ENCODE measurements at regions not wholly inside any gene's neighbourhood (a gene's known extent, or its start where the extent isn't known, plus 50 kb on each side); places are given as distances from the start of the nearest gene placed in this dataset.

- Histone ChIP-seq H3K4me1 (ENCODE audit: insufficient read depth, low read length, poor library complexity, severe bottlenecking) (no peaks in the 10 kb centered on the region), H3K4me3 (ENCODE audit: low read length, poor library complexity, severe bottlenecking) (no peak overlapping the region), H2AFZ (ENCODE audit: low read length) (no peak overlapping the region), H3K9ac (ENCODE audit: low read depth, low read length, poor library complexity, severe bottlenecking) (no peak overlapping the region), H3K36me3 (ENCODE audit: insufficient read depth, low read length) (no peaks in the 10 kb centered on the region), H3K9me3 (ENCODE audit: insufficient read depth, low read depth, low read length) (no peaks in the 10 kb centered on the region), H3K27me3 (ENCODE audit: insufficient read depth, low read length, poor library complexity, severe bottlenecking) (no peaks in the 10 kb centered on the region), H4K20me1 (ENCODE audit: insufficient read depth, low read length, poor library complexity, severe bottlenecking) (no peaks in the 10 kb centered on the region), H3K79me2 (ENCODE audit: insufficient read depth, low read length) (no peaks in the 10 kb centered on the region), H3K9me2 (replicated peaks; ENCODE audit: low read depth, low read length) (no peaks in the 10 kb centered on the region), H3K4me2 (ENCODE audit: low read depth, low read length, poor library complexity, severe bottlenecking) (no peak overlapping the region), H3F3A (ENCODE audit: low read depth) (no peaks in the 10 kb centered on the region)
- TF ChIP-seq EZH2phosphoT487 (IDR thresholded peaks at IDR 0.05; ENCODE audit: borderline replicate concordance) (no peak), CTCF (conservative IDR thresholded peaks at IDR 0.05; ENCODE audit: low read length) (no peak)
Observed at GRCh38 chr3:162547321-162547720, 1050.7 kb downstream of the OTOL1 start.

GRCh38 chr3:162555761-162556160 is 1059.2 kb downstream of the OTOL1 start:
- Histone ChIP-seq H3K79me2 (ENCODE audit: insufficient read depth, low read length) (no peaks in the 10 kb centered on the region), H3K9ac (ENCODE audit: low read depth, low read length, poor library complexity, severe bottlenecking) (no peak overlapping the region), H3F3A (ENCODE audit: low read depth) (no peaks in the 10 kb centered on the region), H3K9me3 (ENCODE audit: insufficient read depth, low read depth, low read length) (no peaks in the 10 kb centered on the region), H3K36me3 (ENCODE audit: insufficient read depth, low read length) (no peaks in the 10 kb centered on the region), H3K4me1 (ENCODE audit: insufficient read depth, low read length, poor library complexity, severe bottlenecking) (no peaks in the 10 kb centered on the region), H3K4me3 (ENCODE audit: low read length, poor library complexity, severe bottlenecking) (no peak overlapping the region), H2AFZ (ENCODE audit: low read length) (no peak overlapping the region), H3K9me2 (replicated peaks; ENCODE audit: low read depth, low read length) (no peaks in the 10 kb centered on the region), H4K20me1 (ENCODE audit: insufficient read depth, low read length, poor library complexity, severe bottlenecking) (no peaks in the 10 kb centered on the region), H3K27me3 (ENCODE audit: insufficient read depth, low read length, poor library complexity, severe bottlenecking) (no peaks in the 10 kb centered on the region), H3K4me2 (ENCODE audit: low read depth, low read length, poor library complexity, severe bottlenecking) (no peak overlapping the region)
- TF ChIP-seq CTCF (conservative IDR thresholded peaks at IDR 0.05; ENCODE audit: low read length): no peak
- TF ChIP-seq EZH2phosphoT487 (IDR thresholded peaks at IDR 0.05; ENCODE audit: borderline replicate concordance): no peak

- Histone ChIP-seq H3K36me3 (ENCODE audit: insufficient read depth, low read length) (no peaks in the 10 kb centered on the region), H3F3A (ENCODE audit: low read depth) (no peaks in the 10 kb centered on the region), H3K4me2 (ENCODE audit: low read depth, low read length, poor library complexity, severe bottlenecking) (no peak overlapping the region), H3K4me1 (ENCODE audit: insufficient read depth, low read length, poor library complexity, severe bottlenecking) (no peaks in the 10 kb centered on the region), H3K9me3 (ENCODE audit: insufficient read depth, low read depth, low read length) (no peaks in the 10 kb centered on the region), H4K20me1 (ENCODE audit: insufficient read depth, low read length, poor library complexity, severe bottlenecking) (no peaks in the 10 kb centered on the region), H2AFZ (ENCODE audit: low read length) (no peak overlapping the region), H3K9me2 (replicated peaks; ENCODE audit: low read depth, low read length) (no peaks in the 10 kb centered on the region), H3K4me3 (ENCODE audit: low read length, poor library complexity, severe bottlenecking) (no peak overlapping the region), H3K9ac (ENCODE audit: low read depth, low read length, poor library complexity, severe bottlenecking) (no peak overlapping the region), H3K79me2 (ENCODE audit: insufficient read depth, low read length) (no peaks in the 10 kb centered on the region), H3K27me3 (ENCODE audit: insufficient read depth, low read length, poor library complexity, severe bottlenecking) (no peaks in the 10 kb centered on the region)
- TF ChIP-seq EZH2phosphoT487 (IDR thresholded peaks at IDR 0.05; ENCODE audit: borderline replicate concordance) (no peak), CTCF (conservative IDR thresholded peaks at IDR 0.05; ENCODE audit: low read length) (no peak)
Observed at GRCh38 chr3:162558016-162558415, 1061.4 kb downstream of the OTOL1 start.

Data from Loucy (cell line).